GM18909 (cell line): ENCODE measurements at regions not wholly inside any gene's neighbourhood (a gene's known extent, or its start where the extent isn't known, plus 50 kb on each side); places are given as distances from the start of the nearest gene placed in this dataset.
"Not testable (repeated sequence)": the region's sequence is repeated elsewhere in the genome, so short reads cannot be mapped to it uniquely, and the experiment has no call there.

Source experiments
- ATAC-seq: cut with Tn5 transposase; IDR thresholded peaks from one replicate; pipeline ENCODE4 v1.9.1; 2021; ENCODE audit warnings: mild to moderate bottlenecking; ENCODE audit not compliant: unreplicated experiment, poor library complexity

DNA sequence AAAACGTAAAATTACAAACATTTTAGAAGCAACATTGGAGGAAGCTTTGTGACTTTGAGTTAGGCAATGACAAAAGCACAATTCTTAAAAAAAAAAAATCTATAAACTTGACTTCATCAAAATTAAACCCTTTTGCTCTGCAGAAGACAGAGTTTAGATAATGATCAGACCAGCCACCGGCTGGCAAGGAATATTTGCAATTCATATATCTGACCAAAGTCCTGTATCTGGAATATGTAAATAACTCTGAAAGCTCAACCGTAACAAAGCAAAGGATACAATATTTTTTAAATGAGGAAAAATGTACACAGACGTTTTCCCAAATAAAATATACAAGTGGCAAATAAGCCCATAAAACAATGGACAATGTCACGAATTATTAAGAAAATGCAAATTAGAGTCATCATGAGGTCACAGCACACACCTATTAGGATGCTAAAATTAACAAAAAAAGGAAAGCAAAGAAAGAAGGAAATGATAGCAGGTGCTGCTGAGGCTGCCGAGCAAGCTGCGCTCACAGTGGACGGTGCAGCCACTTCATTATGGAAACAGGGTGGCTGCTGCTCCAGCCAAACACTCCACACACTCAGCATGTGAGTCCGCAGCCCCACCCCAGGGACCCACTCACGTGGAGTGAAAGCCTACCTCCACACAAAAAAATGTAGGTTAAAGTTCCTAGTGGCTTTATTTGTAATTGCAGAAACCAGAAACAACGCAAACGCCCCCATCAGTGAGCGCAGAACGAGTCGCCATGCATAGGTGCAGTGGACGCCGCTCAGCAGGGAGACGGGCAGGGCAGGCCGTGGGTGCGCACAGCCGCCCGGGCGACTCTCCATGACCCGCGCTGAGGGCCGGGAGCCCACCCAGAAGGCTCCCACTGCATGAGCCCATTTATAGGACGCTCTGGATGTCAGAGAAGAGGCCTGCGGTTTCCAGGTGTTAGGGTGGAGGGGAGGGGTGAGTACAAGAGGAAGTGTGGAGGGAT, 375.4 kb downstream of the ADGRD1 start:
- not testable (repeated sequence) for ATAC-seq

DNA sequence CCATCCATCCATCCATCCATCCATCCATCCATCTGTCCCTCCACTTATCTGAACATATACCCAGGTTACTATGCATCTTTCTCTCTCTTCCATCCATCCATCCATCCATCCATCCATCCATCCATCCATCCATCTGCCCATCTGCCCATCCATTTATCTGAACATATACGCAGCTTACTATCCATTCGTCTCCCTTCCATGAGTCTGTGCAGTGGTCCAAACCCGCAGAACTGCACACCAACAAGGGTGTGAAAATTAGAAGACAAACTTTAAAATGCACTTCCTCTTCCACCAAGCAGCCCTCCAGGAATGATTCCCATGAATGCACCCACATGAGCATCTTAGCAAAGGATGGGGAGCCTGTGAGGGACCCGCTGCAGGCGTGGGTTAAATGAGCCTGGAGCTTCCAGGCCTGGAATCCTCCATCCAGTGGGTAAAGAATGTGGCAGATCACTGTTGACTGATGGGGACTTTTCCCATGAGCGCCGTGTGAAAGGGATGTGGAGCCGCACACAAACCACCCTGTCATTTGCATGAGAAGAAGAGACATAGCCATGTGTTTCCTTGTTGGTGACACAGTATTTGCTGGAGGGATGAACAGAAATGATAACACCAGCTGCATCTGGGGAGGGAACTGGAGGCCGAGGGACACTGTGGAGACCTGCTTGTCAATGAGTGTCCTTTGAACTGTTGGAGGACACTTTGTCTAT, 376.6 kb downstream of the ADGRD1 start:
- ATAC-seq = no peak

DNA sequence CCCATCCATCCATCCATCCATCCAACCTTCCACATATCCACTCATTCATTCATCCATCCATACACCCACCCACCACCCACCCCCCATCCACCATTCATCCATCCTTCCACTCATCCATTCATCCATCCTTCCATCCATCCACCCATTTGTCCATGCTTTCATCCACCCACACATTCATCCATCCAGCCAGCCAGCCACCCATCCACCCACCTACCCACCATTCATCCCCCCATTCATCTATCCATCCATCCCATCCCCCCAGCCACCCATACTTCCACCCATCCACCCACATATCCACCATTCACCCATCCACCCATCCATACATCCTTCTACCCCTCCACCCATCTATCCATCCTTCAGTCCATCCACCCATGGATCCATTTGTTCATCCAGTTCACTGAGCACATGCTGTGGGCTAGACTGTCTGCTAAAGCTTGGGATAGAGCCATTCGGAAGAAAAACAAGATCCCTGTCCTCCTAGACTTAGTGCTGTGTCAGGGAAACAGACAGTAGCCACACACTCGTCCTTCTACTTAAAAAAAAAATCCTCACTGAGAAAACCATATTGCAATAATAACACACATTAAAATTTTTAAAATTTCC, 377.5 kb downstream of the ADGRD1 start:
- no peak for ATAC-seq

DNA sequence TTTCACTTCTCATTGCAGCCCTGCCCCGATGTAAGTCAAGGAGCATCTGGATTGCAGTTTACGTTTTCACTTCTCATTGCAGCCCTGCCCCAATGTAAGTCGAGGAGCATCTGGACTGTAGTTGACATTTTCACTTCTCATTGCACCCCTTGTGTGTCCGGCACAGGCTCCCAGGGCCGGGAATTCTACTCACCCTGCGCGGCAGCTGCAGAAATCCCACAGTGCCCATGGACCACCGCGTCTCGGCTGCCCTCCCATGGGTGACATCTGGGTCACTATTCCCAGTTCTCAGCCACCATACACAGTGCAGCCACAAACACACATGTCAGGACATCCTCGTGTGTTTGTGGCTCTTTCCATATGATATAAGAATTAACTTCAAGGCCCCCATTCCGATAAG, 378.5 kb downstream of the ADGRD1 start:
- ATAC-seq = no peak

DNA sequence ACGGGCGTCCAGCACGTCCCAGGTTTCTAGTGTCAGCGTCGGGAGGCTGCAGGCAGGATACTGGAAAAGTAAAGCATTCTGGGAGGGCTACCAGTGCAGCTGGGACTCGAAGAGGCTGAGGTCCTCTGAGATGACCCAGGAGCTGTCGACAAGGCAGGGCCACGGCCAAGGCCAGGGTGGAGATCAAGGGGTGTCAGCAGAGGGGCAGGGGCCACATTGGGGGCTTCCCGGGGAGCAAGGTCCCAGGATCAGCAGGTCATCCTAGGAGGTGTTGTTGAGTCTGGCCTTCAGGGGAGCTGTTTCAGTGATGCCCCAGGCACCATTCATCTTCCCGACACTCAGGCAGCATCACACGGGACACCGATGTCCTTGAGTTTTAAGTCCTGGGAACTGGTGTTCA, 377.8 kb upstream of the SFSWAP start:
- no peak for ATAC-seq

DNA sequence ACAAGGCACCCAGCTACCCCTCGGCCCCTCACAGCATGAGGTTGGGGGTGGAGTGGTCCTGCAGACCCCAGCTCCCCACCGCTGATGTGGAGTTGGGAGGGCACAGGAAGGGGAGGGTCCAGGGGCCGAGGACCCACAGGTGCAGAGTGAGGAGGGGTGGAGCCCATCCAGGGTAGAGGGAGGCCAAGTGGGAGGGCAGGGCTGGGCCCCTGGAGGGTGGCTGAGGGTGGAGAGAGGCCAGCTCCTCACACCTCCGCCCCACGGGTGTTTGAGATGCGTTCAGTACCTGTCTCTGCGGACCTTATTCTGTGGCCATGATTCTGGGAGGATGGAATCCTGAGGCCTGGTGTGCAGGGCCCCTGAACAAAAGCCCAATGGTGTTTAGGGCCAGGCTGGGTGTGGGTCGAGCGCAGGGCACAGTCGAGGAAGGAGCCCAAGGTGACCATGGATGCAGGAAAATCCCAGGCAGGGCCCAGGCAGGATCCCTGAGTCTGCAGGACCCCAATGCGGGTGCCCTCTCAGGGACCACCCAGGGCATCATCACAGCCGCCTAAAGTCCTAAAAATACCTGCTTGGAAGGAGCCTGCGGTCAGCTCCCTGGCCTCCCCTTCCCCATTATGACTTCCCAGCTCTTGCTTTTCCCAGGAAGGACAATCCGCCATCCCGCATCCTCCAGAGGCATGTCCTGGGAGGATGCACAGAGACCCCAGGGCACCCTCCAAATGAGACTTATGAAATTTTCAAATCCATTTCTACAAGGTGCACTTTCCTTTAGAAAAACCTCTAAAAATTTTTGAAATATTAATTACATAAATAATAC, 377.1 kb upstream of the SFSWAP start:
- no peak for ATAC-seq

DNA sequence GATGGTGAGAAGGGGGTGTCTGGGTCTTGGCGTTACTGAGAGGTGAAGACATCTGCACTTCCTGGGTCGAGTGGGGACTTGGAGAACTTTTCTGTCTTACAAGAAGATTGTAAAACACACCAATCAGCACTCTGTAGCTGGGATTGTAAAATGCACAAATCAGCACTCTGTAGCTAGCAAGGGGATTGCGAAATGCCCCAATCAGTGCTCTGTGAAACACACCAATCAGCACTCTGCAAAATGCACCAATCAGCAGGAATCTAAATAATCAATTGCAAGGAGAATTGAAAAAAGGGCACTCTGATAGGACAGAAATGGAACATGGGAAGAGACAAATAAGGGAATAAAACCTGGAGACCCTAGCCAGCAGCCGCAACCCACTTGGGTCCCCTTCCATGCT, 376.1 kb upstream of the SFSWAP start:
- ATAC-seq = no peak

DNA sequence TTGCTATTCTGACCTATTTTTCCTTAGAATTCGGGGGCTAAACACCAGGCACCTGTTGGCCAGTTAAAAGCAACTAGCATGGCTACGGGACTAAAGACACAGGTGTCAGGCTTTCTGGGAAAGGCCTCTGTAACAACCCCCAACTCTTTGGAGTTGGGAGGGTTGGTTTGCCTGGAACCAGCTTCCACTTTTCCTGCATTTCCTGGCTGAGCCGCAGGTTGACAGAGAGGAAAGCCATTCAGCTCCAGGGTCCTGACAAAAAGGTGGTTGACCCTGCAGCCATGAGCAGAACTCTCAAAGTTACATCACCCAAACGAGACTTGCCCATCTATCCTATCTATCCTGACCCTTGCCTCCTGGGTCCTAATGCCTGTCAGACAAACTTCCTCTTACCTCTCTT, 375.4 kb upstream of the SFSWAP start:
- ATAC-seq = no peak

DNA sequence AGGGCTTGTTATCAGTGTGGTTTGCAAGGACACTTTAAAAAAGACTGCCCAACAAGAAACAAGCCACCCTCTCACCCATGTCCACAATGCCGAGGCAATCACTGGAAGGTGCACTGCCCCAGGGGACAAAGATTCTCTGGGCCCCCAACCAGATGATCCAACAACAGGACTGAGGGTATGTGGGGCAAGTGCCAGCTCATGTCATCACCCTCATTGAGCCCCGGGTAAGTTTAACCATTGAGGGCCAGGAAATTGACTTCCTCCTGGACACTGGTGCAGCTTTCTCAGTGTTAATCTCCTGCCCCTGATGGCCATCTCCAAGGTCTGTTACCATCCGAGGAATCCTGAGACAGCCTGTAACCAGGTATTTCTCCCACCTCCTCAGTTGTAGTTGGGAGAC, 373.0 kb upstream of the SFSWAP start:
- not testable (repeated sequence) for ATAC-seq

DNA sequence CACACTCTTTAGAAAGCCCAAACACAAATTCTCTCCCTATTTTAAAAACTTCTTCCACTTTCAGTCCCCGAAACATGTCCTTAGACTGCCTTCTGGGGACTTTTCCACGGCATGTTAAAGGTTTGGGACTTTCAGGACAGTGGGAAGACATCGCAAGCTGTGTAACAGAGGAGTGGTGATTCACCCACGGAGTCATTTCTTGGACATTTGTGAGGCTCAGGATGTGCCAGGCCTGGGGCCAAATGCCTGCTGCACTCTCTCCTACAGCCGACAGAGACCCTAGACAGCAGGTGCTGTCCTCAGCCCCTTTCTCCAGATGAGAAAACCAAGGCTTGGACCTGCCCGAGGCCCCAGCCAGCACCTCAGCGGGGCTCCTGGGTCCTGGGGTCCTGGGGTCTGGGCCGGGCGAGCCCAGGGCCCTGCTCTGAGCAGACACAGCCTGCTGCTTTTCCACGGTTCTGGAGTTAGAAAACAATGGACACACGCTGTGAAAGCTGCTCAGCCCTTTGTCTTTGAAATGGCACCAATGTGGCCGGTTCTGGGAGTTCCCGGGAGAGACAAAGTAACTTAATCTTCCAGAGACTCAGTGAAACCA, 370.2 kb upstream of the SFSWAP start:
- no peak for ATAC-seq

DNA sequence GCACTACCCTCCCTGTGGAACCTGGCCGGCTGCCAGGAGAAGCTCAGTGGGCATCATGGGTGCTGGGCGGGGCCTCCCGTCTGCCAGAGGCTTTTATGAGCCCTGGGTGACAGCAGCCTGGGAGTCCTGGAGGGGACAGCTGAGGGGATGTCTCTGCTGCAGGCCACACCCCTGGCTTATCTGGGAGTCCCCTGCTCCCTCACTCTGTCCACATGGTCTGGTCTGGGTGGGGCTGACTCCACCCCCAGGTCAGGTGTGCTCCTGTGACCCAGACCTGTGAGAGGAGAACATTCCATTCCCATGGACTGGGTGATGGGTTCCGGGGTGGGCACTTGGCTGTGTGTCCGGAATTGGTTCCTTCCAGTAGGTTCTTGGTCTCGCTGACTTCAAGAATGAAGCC, 369.3 kb upstream of the SFSWAP start:
- not testable (repeated sequence) for ATAC-seq

DNA sequence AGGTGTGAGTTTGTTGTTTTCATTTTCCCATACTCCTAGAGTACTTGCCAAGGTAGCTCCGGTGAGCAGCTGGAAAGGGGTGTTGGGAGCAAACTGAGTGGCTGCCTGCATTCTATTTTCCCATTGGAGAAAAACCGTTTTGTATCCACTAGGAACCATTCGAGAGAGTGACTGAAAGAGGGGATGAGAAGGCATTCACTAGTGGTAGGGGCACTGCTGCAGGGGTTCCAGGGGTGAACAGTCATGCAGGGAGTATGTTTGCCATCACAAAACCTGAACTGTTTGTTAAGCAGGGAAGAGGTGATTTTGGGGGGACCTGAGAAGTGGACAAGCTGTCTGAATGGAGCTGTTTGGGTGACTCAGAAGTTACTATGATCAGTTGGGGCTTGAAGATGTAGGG, 367.5 kb upstream of the SFSWAP start:
- not testable (repeated sequence) for ATAC-seq

DNA sequence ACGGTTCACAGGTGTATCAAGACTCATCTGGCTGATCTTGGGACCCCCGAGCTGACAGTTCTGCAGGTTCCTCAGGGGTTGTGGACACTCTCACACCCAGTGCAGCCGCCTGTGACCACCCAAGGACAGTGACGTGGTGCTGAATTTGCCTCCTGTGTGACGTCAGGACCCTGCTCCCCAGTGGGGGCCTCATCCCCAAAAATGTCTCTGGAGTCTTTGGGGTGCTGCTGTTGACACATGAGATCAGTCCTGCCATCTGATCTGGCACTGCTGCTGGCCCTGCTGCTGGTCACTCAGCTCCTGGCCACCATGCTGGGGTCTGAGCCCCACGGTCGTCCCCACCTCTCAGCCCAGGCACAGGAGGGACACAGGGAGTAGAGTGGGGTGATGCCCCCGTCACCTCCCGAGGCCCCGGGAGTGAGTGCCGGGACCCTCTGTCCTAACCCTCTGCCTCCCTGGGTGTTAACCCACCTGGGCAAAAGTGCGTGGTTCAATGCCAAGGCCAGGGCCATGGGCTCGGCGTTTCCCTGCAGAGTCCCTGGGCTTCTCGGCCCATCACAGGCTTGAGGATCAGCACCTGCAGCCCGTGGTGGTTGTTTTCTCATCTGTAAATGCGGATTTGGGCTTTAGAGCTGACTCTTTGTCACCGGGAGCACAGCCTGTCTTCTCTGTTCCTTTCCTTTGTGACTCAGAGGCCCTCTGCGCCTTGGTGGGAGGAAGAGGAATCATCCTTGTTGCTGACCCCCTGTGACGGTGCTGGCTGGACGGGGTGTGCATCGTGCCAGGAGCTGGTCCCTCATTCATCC, 366.0 kb upstream of the SFSWAP start:
- ATAC-seq = not testable (repeated sequence)

DNA sequence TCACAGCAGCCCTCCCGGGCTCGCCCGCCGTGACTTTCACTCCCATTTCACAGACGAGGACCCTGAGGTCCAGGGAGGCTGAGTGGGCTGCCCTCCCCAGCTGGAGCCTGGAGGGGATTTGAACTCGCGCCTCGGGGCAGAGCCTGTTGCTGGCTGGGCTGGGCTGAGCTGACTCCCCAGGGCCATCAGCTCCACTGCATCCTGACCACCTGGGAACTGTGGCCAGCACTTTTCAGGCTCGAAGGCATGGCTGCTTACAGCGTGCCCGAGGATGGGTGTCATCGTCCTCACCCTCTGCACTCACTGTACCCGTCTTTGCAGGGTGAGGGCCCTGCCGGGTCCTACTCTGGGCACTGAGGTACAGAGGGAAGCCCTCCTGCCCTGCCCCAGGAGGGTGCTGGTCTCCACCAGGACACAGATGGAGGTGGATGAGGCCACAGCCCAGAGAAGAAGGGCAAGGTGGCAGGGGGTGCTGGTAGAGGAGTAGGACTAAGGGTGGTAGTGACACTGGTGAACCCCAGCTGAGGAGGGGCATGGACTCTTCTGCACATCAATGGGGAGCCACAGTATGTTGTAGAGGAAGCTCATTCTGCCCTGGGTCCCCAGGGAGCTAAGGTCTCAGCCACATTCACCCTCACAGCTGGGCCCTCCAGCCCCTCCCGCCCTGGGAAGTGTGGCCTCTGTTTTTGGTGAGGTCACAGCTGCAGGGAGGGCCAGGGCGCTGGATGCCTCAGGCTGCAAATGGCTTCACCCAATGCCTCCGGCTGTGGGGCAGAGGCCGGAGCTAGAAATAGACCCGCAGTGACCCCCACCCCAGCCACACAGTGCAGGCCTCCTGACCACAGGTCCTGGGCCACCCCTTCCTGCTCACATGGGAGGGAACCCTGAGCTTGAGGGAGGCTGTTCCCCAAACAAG, 365.1 kb upstream of the SFSWAP start:
- ATAC-seq = no peak

DNA sequence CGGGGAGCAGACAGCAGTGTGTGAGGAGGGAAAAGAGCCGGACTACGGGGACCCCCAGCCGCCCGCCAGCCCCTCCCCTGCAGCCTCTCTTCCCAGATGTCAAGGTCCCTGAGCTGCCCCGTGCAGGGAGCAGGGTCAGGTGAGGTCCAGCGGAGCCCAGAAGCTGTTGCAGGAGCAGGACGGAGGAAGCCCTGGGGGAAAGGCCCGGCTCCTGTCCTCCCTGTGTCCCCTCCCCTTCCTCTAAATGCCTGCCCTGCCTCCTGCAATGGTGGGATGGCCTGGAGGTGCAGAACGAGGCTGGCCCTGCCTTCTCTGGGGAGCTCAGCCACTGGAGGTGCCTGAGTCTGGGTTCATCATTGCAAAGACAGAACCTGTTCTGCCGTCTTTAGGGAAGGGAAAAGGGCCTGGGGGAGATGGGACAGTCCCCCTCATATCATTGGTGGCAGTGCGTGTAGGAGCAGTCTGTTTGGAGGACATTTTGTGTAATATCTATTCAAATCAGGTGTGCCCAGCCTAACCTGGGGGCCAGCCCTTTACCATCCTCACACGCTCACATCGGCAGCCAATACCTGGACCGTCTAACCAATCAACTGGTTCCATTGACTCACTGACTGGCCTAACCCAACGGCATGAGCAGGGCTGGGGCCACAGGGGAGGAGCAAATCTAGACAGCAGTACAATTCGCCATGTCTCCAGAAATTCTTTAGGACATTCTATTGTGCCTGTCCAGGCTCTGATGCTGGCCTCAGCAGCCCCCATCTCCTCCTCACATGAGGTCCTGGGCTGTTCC, 364.1 kb upstream of the SFSWAP start:
- ATAC-seq = no peak

DNA sequence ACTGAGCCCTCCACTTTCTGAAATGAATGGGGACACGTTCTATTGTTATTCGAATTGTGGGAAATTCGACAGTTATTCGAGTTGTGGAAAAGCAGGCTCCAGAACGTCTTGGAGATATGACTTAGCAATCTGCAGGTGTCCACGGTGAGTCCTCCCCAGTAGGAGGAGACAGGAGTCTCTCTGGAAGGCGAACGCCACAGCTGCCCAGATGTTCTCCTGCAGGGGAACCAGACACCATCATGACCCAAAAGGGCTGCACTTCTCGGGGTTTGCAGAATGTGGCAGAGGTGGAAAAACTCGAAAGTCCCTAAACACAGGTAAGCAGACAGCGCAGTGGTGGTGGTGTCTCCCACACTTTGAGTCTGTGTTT, 363.6 kb upstream of the SFSWAP start:
- ATAC-seq = no peak

DNA sequence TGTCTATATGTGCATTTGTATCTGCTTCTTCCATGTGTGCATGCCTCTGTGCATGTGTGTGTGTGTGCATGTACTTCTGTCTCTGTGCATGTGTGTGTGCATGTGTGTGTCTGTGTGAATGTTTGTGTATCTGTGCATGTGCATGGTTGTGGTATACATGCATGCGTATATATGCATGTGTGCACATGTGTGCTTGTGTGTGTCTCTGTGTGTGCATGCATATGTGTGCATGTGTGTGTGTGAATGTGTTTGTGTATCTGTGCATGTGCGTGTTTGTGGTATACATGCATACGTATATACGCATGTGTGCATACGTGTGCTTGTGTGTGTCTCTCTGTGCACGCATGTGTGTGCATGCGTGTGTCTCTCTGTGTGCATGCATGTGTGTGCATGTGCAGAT, 363.2 kb upstream of the SFSWAP start:
- no peak for ATAC-seq
